Gastroesophageal sphincter (tissue), 4 donors: ENCODE measurements at regions not wholly inside any gene's neighbourhood (a gene's known extent, or its start where the extent isn't known, plus 50 kb on each side); places are given as distances from the start of the nearest gene placed in this dataset.

ENCODE experiments used
- ATAC-seq: fragments of 150-250 bp; one replicate; pipeline ENCODE4 v1.9.1; 2016; ENCODE audit warnings: mild to moderate bottlenecking, moderate library complexity
- H3K27ac ChIP-seq, 4 donors: fragments of 200-600 bp; sonication (generic) in 3 of 4; 1 replicate in 3 of 4; 2 replicates in 1 of 4; pipeline ENCODE4 v1.5.1; 2016 to 2019
- H3K27me3 ChIP-seq: fragments of 200-600 bp; sonication (generic); one replicate; pipeline ENCODE4 v1.5.1; 2019
- H3K36me3 ChIP-seq, 2 donors: fragments of 200-600 bp; sonication (generic); one replicate each; pipeline ENCODE4 v1.5.1; 2019; ENCODE audit warnings: control low read depth in 1 of 2
- H3K4me1 ChIP-seq, 3 donors: fragments of 200-600 bp; sonication (generic); 1 replicate in 2 of 3; 2 replicates in 1 of 3; pipeline ENCODE4 v1.5.1; 2016 to 2019; ENCODE audit warnings: control low read depth in 2 of 3
- H3K4me3 ChIP-seq, 2 donors: fragments of 200-600 bp; sonication (generic); one replicate each; pipeline ENCODE4 v1.5.1; 2019; ENCODE audit warnings: mild to moderate bottlenecking in 1 of 2, moderate library complexity in 1 of 2
- H3K9me3 ChIP-seq, 3 donors: fragments of 200-600 bp; sonication (generic); one replicate each; pipeline ENCODE4 v1.5.1; 2017 to 2019; ENCODE audit warnings: control low read depth in 2 of 3
- EP300 ChIP-seq: sonication (generic); formaldehyde crosslinking; IDR thresholded peaks from one replicate; pipeline ENCODE4 v1.6.1; 2017; ENCODE audit warnings: antibody characterized with exemption, mild to moderate bottlenecking
- POLR2A ChIP-seq, 2 donors: fragments of 450-650 bp; IDR thresholded peaks; one replicate each; pipeline ENCODE4 v1.6.1; 2017; ENCODE audit warnings: antibody characterized with exemption in 2 of 2, mild to moderate bottlenecking in 2 of 2, moderate library complexity in 1 of 2
- POLR2AphosphoS5 ChIP-seq: sonication (generic); formaldehyde crosslinking; IDR thresholded peaks from one replicate; pipeline ENCODE4 v1.6.1; 2017; ENCODE audit warnings: antibody characterized with exemption
- WGBS, 2 donors: methylation state at CpG; one replicate each; pipeline ENCODE4 v1.1.5; 2018; ENCODE audit warnings: low coverage in 1 of 2; 5-methylcytosine and 5-hydroxymethylcytosine counted together
- TF ChIP-seq, protein P1 (sequence below), 4 experiments: fragments of 200-600 bp in 2 of 4; fragments of 450-650 bp in 2 of 4; sonication (generic) in 1 of 4; IDR thresholded peaks; one replicate each; pipeline ENCODE4 v1.5.1; 2017 to 2019; ENCODE audit warnings: antibody characterized with exemption in 4 of 4, mild to moderate bottlenecking in 2 of 4, moderate library complexity in 2 of 4

DNA sequence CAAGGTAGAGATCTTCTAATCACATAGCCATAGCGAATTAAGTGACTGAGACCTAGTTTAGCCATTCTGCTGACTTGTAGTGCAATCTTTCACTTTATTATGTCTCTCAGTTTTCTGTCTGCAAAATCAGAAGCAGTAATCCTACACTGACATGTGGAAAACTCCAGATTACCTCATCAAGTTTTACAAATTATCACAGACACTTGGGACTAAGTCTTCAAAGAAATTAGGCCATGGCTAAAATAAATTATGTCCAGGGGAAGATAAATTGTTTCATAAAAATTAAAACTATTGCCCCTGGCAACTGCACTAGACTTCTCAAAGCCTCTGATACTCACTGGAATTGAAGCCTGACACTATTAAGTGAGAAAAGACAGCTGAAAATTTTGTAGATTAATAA is 129.9 kb upstream of the RGMB start:
- 33 to 40% methylated on average over 1 of the region's 1 CpG for WGBS, 2 donors
- Histone ChIP-seq H3K9me3 (no peaks in the 10 kb centered on the region), H3K27ac (no peak overlapping the region), H3K36me3 (no peaks in the 10 kb centered on the region), H3K4me3 (no peak overlapping the region), H3K4me1 (peaks cover 0 to 17% (median 3%) of the 10 kb centered on the region in 3 donors), H3K27me3 (no peaks in the 10 kb centered on the region)
- TF ChIP-seq, protein P1, sequence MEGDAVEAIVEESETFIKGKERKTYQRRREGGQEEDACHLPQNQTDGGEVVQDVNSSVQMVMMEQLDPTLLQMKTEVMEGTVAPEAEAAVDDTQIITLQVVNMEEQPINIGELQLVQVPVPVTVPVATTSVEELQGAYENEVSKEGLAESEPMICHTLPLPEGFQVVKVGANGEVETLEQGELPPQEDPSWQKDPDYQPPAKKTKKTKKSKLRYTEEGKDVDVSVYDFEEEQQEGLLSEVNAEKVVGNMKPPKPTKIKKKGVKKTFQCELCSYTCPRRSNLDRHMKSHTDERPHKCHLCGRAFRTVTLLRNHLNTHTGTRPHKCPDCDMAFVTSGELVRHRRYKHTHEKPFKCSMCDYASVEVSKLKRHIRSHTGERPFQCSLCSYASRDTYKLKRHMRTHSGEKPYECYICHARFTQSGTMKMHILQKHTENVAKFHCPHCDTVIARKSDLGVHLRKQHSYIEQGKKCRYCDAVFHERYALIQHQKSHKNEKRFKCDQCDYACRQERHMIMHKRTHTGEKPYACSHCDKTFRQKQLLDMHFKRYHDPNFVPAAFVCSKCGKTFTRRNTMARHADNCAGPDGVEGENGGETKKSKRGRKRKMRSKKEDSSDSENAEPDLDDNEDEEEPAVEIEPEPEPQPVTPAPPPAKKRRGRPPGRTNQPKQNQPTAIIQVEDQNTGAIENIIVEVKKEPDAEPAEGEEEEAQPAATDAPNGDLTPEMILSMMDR (IDR thresholded peaks at IDR 0.05) = no peak
- TF ChIP-seq EP300 (no peak), POLR2A (IDR thresholded peaks at IDR 0.05) (no peak), POLR2AphosphoS5 (no peak)
- no peak for ATAC-seq

DNA sequence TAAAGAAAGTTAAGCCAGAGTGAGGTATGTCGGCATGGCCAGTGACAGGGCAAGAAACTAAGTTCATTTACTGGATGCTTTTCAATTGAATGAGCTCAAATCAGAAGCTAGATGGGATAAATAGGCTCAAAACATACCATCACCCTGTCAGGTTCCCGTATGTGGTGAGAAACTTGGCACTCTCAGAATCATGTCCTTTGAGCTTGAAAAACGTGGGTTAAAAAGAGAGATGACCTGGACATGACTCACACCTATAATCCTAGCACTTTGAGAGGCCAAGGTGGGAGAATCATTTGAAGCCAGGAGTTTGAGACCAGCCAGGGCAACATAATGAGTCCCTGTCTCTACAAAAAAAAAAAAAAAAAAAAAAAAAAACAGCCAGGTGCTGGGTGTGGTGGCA is 121.7 kb upstream of the RGMB start:
- Histone ChIP-seq H3K27ac (no peak overlapping the region), H3K4me1 (no peaks in the 10 kb centered on the region), H3K27me3 (no peaks in the 10 kb centered on the region), H3K36me3 (no peaks in the 10 kb centered on the region), H3K4me3 (no peak overlapping the region), H3K9me3 (peaks cover 0 to 5% (median 0%) of the 10 kb centered on the region in 3 donors)
- no peak for ATAC-seq
- WGBS, 2 donors = 57 to 79% methylated on average over 3 of the region's 3 CpGs
- TF ChIP-seq EP300 (no peak), POLR2A (IDR thresholded peaks at IDR 0.05) (no peak), POLR2AphosphoS5 (no peak)
- TF ChIP-seq, protein P1 (IDR thresholded peaks at IDR 0.05) = no peak

DNA sequence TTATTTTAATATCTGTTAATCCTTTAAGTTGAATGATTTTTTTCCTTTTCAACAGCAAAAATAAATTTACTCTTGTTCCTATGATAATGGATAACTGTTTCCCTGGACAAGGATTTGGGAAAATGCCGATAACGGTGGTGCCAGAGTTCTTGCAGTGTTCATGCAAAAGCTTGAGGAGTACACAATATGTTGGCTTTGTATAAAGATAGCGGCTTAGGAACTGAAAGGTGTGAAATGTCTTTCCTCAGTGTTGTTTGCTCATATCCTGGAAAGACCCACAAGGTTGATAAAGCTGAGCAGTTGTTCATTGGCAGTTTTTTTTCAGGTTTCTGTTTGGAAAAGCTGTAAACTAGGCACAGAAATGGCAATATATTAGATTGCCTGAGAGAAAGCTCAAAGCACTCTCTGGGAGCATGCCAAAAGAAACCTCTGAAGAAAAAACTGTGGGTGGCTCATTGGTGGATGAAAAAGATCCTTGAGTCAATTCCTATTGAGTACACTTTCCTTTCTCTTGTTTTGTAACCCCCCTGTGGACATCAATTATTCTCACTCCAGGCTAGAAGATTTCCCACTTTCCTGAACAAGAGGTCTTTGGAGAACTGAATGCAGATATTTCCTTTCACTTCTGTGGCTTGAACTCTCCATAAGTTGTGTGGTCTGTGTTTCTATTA is 117.2 kb upstream of the RGMB start:
- Histone ChIP-seq H3K36me3 (no peaks in the 10 kb centered on the region), H3K9me3 (peaks cover 0 to 5% (median 0%) of the 10 kb centered on the region in 3 donors), H3K4me1 (no peaks in the 10 kb centered on the region), H3K27ac (no peak overlapping the region), H3K27me3 (no peaks in the 10 kb centered on the region), H3K4me3 (no peak overlapping the region)
- WGBS, 2 donors = 50 to 54% methylated on average over 3 of the region's 3 CpGs
- no peak for TF ChIP-seq POLR2AphosphoS5
- no peak for ATAC-seq

DNA sequence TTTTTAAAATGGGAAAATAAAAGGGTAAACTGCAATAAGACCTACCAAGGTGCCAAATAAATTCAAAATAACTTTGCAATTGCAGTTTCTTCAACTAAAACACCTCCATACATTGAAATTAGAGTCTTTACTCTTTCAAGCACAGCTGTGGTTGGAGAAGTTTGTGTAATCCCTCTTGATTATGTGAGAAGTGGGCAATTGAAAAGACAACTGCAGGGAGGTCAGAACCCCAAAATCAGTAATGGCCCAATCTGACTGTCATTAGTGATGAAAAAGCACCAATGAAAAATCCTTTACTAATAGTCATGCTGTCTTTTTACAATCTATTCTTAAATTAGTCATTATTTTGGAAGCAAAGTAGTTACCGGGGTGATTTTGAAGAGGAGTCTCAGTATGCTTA is 116.7 kb upstream of the RGMB start:
- no peak for ATAC-seq

DNA sequence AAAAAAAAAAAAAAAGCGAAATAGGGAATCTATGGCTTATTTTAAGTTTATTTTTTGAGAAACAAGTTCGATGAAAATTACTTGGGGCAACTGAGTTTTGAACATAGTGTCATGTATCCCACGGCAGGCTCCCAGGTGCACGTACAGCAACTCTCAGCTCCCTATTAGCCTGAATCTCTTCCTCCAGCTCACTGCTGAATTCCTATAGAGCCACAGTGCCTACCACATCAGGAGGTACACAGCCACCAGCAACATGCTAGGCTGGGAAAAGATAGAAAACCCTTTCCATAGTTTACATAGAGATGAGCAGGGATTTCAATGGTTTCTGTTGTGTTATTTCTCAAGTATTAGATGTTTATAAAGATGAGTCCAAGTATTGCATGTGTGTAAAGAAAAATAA is 115.9 kb upstream of the RGMB start:
- H3K4me1 ChIP-seq = no peaks in the 10 kb centered on the region
- 87 to 92% methylated on average over 3 to 4 of the region's 4 CpGs for WGBS, 2 donors
- ATAC-seq = no peak
- H3K27ac ChIP-seq = no peak overlapping the region
- peaks cover 0 to 5% (median 0%) of the 10 kb centered on the region in 3 donors for H3K9me3 ChIP-seq
- H3K36me3 ChIP-seq = no peaks in the 10 kb centered on the region
- H3K4me3 ChIP-seq = no peak overlapping the region
- H3K27me3 ChIP-seq = no peaks in the 10 kb centered on the region
- TF ChIP-seq, protein P1 (IDR thresholded peaks at IDR 0.05) = no peak
- TF ChIP-seq EP300 = no peak

More for the DNA sequence above, 116.7 kb upstream of the RGMB start:
- no peak overlapping the region for H3K4me3 ChIP-seq
- no peaks in the 10 kb centered on the region for H3K4me1 ChIP-seq
- TF ChIP-seq POLR2A (IDR thresholded peaks at IDR 0.05) (no peak), POLR2AphosphoS5 (no peak), EP300 (no peak)
- TF ChIP-seq, protein P1 (IDR thresholded peaks at IDR 0.05) = no peak
- WGBS, 2 donors = 71 to 100% methylated on average over 1 of the region's 1 CpG
- no peaks in the 10 kb centered on the region for H3K36me3 ChIP-seq
- no peak overlapping the region for H3K27ac ChIP-seq
- peaks cover 0 to 5% (median 0%) of the 10 kb centered on the region in 3 donors for H3K9me3 ChIP-seq
- H3K27me3 ChIP-seq = no peaks in the 10 kb centered on the region
